KMS-11 (cell line): ENCODE measurements at regions not wholly inside any gene's neighbourhood (a gene's known extent, or its start where the extent isn't known, plus 50 kb on each side); places are given as distances from the start of the nearest gene placed in this dataset.

Source experiments
- H2AFZ ChIP-seq: fragments of 200-600 bp; sonication (generic); 2 replicates; pipeline ENCODE4 v1.6.1; 2016; ENCODE audit warnings: antibody characterized with exemption, mixed run types, low read depth
- H3K27ac ChIP-seq: fragments of 200-600 bp; sonication (generic); 2 replicates; pipeline ENCODE4 v1.6.1; 2016; ENCODE audit warnings: mild to moderate bottlenecking, mixed run types
- H3K27me3 ChIP-seq: fragments of 200-600 bp; sonication (generic); 2 replicates; pipeline ENCODE4 v1.6.1; 2017; ENCODE audit warnings: mild to moderate bottlenecking, low read depth, mixed run types, moderate library complexity; ENCODE audit not compliant: insufficient read depth
- H3K36me3 ChIP-seq: fragments of 200-600 bp; sonication (generic); 2 replicates; pipeline ENCODE4 v1.6.1; 2017; ENCODE audit warnings: mild to moderate bottlenecking, mixed run types; ENCODE audit not compliant: insufficient read depth
- H3K4me1 ChIP-seq: fragments of 200-600 bp; sonication (generic); 2 replicates; pipeline ENCODE4 v1.6.1; 2016; ENCODE audit warnings: mild to moderate bottlenecking, low read depth, mixed run types; ENCODE audit not compliant: poor library complexity, severe bottlenecking
- H3K4me2 ChIP-seq: fragments of 200-600 bp; sonication (generic); 2 replicates; pipeline ENCODE4 v1.7.0; 2016; ENCODE audit warnings: mild to moderate bottlenecking, mixed run types
- H3K4me3 ChIP-seq: fragments of 200-600 bp; sonication (generic); IDR thresholded peaks from 2 replicates; pipeline ENCODE4 v1.6.1; 2017; ENCODE audit warnings: low read depth, low read length, mixed read lengths; ENCODE audit not compliant: insufficient read depth
- H3K79me2 ChIP-seq: fragments of 200-600 bp; sonication (generic); 2 replicates; pipeline ENCODE4 v1.6.1; 2016; ENCODE audit warnings: low read depth, mixed run types; ENCODE audit not compliant: insufficient read depth
- H3K9ac ChIP-seq: fragments of 200-600 bp; sonication (generic); 2 replicates; pipeline ENCODE4 v1.6.1; 2016; ENCODE audit warnings: mild to moderate bottlenecking, mixed run types
- H4K20me1 ChIP-seq: fragments of 200-600 bp; sonication (generic); 2 replicates; pipeline ENCODE4 v1.6.1; 2016; ENCODE audit warnings: mild to moderate bottlenecking, mixed run types; ENCODE audit not compliant: insufficient read depth
- CTCF ChIP-seq: fragments of 200-600 bp; sonication (generic); conservative IDR thresholded peaks from 2 replicates; pipeline ENCODE4 v1.6.1; 2017; ENCODE audit warnings: low read depth, mild to moderate bottlenecking, antibody characterized with exemption, low read length, moderate library complexity, mixed read lengths

- no peaks in the 10 kb centered on the region for H3K36me3 ChIP-seq
- no peaks in the 10 kb centered on the region for H3K4me1 ChIP-seq
- no peak overlapping the region for H3K9ac ChIP-seq
Measured at GRCh38 chr6:14912706-14913105, 333.2 kb upstream of the JARID2 start.

GRCh38 chr6:14913931-14914330 is 331.9 kb upstream of the JARID2 start:
- H3K4me2 ChIP-seq, result no peak overlapping the region
- H3K4me3 ChIP-seq, result no peak overlapping the region
- H3K36me3 ChIP-seq, result no peaks in the 10 kb centered on the region
- H3K4me1 ChIP-seq, result no peaks in the 10 kb centered on the region
- H3K9ac ChIP-seq, result no peak overlapping the region
- no peaks in the 10 kb centered on the region for H3K27me3 ChIP-seq
- no peaks in the 10 kb centered on the region for H4K20me1 ChIP-seq
- no peaks in the 10 kb centered on the region for H3K79me2 ChIP-seq
- no peak overlapping the region for H2AFZ ChIP-seq
- no peak for TF ChIP-seq CTCF
- no peak overlapping the region for H3K27ac ChIP-seq

More at GRCh38 chr6:14912706-14913105, 333.2 kb upstream of the JARID2 start:
- H3K4me3 ChIP-seq, result no peak overlapping the region
- no peak overlapping the region for H3K4me2 ChIP-seq
- H4K20me1 ChIP-seq, result no peaks in the 10 kb centered on the region
- no peak for TF ChIP-seq CTCF
- H3K79me2 ChIP-seq, result no peaks in the 10 kb centered on the region
- H3K27me3 ChIP-seq, result no peaks in the 10 kb centered on the region
- H2AFZ ChIP-seq, result no peak overlapping the region
- no peak overlapping the region for H3K27ac ChIP-seq

- Histone ChIP-seq H3K9ac (no peak overlapping the region), H3K36me3 (no peaks in the 10 kb centered on the region), H3K4me1 (no peaks in the 10 kb centered on the region), H3K27ac (no peak overlapping the region), H2AFZ (no peak overlapping the region), H3K27me3 (no peaks in the 10 kb centered on the region), H3K79me2 (no peaks in the 10 kb centered on the region), H3K4me3 (no peak overlapping the region), H4K20me1 (no peaks in the 10 kb centered on the region), H3K4me2 (no peak overlapping the region)
- TF ChIP-seq CTCF, result no peak
Measured at GRCh38 chr6:14915888-14916832, 329.7 kb upstream of the JARID2 start.

- Histone ChIP-seq H2AFZ (no peak overlapping the region), H3K27ac (no peak overlapping the region), H3K36me3 (no peaks in the 10 kb centered on the region), H3K27me3 (no peaks in the 10 kb centered on the region), H3K9ac (no peak overlapping the region), H3K4me2 (no peak overlapping the region), H3K4me3 (no peak overlapping the region), H4K20me1 (no peaks in the 10 kb centered on the region), H3K4me1 (no peaks in the 10 kb centered on the region), H3K79me2 (no peaks in the 10 kb centered on the region)
- TF ChIP-seq CTCF, result no peak
Measured at GRCh38 chr6:14917109-14917910, 328.6 kb upstream of the JARID2 start.
